RWPE2 (cell line): ENCODE measurements at regions not wholly inside any gene's neighbourhood (a gene's known extent, or its start where the extent isn't known, plus 50 kb on each side); places are given as distances from the start of the nearest gene placed in this dataset.

Experiments used
- ATAC-seq: fragments of 200-7000 bp; cut with Tn5 transposase; 3 replicates; pipeline ENCODE4 v1.9.1; 2021; ENCODE audit warnings: low read depth
- DNase-seq: peaks from one replicate; pipeline ENCODE4 v3.0.0-alpha.2; 2020; ENCODE audit warnings: low spot score
- H3K27ac ChIP-seq: fragments of 450-650 bp; 2 replicates; pipeline ENCODE4 v1.5.1; 2017; ENCODE audit warnings: mild to moderate bottlenecking; ENCODE audit not compliant: poor library complexity, severe bottlenecking
- H3K27me3 ChIP-seq: fragments of 250-450 bp; sonication (Bioruptor Pico); 2 replicates; pipeline ENCODE4 v1.5.1; 2021; ENCODE audit warnings: mild to moderate bottlenecking, moderate library complexity; ENCODE audit not compliant: insufficient read depth, poor library complexity, severe bottlenecking
- H3K36me3 ChIP-seq: fragments of 250-450 bp; sonication (Bioruptor Pico); 2 replicates; pipeline ENCODE4 v1.5.1; 2020; ENCODE audit warnings: low read depth, mild to moderate bottlenecking, moderate library complexity
- H3K4me1 ChIP-seq: fragments of 250-450 bp; sonication (Bioruptor Pico); 2 replicates; pipeline ENCODE4 v1.5.1; 2021; ENCODE audit warnings: mild to moderate bottlenecking, moderate library complexity; ENCODE audit not compliant: insufficient read depth, poor library complexity, severe bottlenecking
- H3K4me3 ChIP-seq: fragments of 250-450 bp; sonication (Bioruptor Pico); 2 replicates; pipeline ENCODE4 v1.5.1; 2021; ENCODE audit warnings: mild to moderate bottlenecking, moderate library complexity; ENCODE audit not compliant: severe bottlenecking
- H3K9me3 ChIP-seq: fragments of 250-450 bp; sonication (Bioruptor Pico); 2 replicates; pipeline ENCODE4 v1.5.1; 2021; ENCODE audit warnings: mild to moderate bottlenecking, moderate library complexity; ENCODE audit not compliant: severe bottlenecking
- TF ChIP-seq, protein P1 (sequence below): fragments of 450-650 bp; IDR thresholded peaks from one replicate; pipeline ENCODE4 v1.5.1; 2017; ENCODE audit warnings: mild to moderate bottlenecking, moderate library complexity; ENCODE audit not compliant: poor library complexity, severe bottlenecking

DNA sequence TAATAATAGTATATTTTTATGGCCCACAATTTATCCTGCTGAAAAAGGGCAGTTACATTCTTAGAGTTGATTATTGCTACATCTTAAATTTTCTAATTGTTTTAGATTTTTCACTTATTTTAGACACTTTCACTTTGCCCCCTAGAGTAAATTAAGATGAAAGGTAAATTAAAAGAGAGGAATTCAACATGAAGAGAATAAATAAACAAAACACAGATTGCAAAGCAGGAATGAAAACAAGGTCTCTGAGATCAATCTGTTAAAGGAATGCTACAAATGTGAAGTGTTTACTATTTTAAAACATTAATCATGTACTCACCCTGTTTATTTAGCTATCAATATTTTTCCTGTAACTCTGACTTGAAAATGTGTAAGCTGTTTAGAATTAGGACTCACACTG, 113.5 kb upstream of the ETAA1 start:
- no peaks in the 10 kb centered on the region for H3K27me3 ChIP-seq
- peaks cover 1% of the 10 kb centered on the region for H3K4me1 ChIP-seq
- H3K36me3 ChIP-seq, result no peaks in the 10 kb centered on the region
- TF ChIP-seq, protein P1, sequence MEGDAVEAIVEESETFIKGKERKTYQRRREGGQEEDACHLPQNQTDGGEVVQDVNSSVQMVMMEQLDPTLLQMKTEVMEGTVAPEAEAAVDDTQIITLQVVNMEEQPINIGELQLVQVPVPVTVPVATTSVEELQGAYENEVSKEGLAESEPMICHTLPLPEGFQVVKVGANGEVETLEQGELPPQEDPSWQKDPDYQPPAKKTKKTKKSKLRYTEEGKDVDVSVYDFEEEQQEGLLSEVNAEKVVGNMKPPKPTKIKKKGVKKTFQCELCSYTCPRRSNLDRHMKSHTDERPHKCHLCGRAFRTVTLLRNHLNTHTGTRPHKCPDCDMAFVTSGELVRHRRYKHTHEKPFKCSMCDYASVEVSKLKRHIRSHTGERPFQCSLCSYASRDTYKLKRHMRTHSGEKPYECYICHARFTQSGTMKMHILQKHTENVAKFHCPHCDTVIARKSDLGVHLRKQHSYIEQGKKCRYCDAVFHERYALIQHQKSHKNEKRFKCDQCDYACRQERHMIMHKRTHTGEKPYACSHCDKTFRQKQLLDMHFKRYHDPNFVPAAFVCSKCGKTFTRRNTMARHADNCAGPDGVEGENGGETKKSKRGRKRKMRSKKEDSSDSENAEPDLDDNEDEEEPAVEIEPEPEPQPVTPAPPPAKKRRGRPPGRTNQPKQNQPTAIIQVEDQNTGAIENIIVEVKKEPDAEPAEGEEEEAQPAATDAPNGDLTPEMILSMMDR, result no peak
- no peak overlapping the region for H3K4me3 ChIP-seq
- ATAC-seq (no peak), DNase-seq (no peak)
- H3K27ac ChIP-seq, result no peak overlapping the region
- H3K9me3 ChIP-seq, result no peaks in the 10 kb centered on the region

DNA sequence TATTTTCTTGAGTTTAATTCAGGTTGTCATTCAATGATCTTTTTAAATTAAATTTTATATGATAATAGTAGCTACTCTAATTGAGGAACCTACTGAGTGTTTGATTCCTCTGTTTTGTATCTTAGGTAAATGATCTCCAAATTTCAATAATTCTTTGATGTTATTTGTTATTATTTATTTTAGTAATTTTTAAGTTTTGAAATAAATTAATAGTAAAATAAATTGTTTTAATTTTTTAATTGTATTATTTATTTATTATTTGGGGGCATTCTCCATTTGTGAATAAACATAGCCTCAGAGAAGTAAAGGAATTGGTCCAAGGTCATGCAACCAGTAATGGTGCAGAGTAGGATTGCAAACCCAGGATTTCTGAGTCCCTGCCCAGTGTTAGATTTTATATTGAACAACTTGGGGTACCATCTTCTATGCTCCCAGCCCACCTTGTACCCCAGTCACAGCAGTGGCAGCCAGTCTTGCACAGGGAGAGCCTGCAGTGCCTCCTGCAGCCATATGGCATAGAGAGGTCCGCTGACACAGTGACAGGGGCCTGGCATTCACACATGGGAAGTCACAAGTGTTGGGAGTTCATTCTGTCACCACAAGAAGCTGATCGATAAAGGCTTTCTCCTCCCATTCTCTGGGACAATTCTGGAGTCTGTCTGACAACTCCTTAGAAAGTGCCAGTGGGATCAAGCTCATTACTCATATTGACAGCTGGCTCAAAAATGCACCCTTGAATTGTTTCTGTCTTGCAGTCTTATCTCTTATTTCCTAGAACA, 110.0 kb upstream of the ETAA1 start:
- peaks cover 29% of the 10 kb centered on the region for H3K4me1 ChIP-seq
- TF ChIP-seq, protein P1, result no peak

DNA sequence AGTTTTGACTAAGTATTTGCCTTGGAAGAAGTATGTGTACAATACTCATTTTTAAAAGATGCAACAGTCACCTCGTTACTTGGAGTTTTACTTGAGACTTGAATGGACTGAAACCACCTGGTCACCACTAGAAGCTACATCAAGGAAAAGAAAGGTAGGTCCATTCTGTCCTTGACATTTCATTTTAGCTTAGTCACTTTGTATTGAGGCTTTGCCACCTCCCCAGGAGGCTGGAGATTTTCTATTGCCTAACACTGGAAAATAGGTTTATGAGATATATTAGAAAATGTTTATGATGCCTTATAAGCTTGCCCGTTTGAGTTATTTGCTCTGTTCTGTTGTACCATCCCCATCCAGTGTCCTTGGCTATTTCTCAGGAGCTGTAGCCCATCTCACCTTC, 107.9 kb upstream of the ETAA1 start:
- Histone ChIP-seq H3K4me1 (peaks cover 29% of the 10 kb centered on the region), H3K27me3 (no peaks in the 10 kb centered on the region), H3K27ac (peak overlapping the region; percentile 100), H3K9me3 (no peaks in the 10 kb centered on the region), H3K4me3 (no peak overlapping the region), H3K36me3 (no peaks in the 10 kb centered on the region)
- TF ChIP-seq, protein P1, result no peak
- no peak for DNase-seq
- ATAC-seq, result no peak

More for the DNA sequence above, 110.0 kb upstream of the ETAA1 start:
- DNase-seq (no peak), ATAC-seq (no peak)
- Histone ChIP-seq H3K4me3 (no peak overlapping the region), H3K36me3 (no peaks in the 10 kb centered on the region), H3K27me3 (no peaks in the 10 kb centered on the region), H3K27ac (no peak overlapping the region), H3K9me3 (no peaks in the 10 kb centered on the region)

DNA sequence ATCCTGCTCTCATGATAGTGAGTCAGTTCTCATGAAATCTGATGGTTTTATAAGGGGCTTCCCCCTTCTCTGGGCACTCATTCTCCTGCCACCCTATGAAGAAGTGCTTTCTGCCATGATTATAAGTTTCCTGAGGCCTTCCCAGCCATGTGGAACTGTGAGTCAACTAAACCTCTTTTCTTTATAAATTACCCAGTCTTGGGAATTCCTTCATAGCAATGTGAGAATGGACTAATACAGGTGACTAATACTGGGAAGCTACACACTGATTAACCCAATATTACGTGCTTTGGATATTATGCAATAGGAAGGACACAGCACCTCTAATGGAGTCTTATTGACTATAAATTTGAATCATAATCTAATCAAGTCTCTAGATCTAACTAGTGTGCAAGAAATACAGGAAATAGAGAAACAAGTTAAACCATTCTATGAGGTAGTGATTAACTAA, 107.2 kb upstream of the ETAA1 start:
- Histone ChIP-seq H3K9me3 (no peaks in the 10 kb centered on the region), H3K4me3 (no peak overlapping the region), H3K27me3 (no peaks in the 10 kb centered on the region), H3K36me3 (no peaks in the 10 kb centered on the region), H3K4me1 (peaks cover 29% of the 10 kb centered on the region), H3K27ac (peak overlapping the region; percentile 100)
- ATAC-seq (peak; percentile 81), DNase-seq (no peak)
- TF ChIP-seq, protein P1, result no peak
